NB4 (cell line): ENCODE measurements at regions not wholly inside any gene's neighbourhood (a gene's known extent, or its start where the extent isn't known, plus 50 kb on each side); places are given as distances from the start of the nearest gene placed in this dataset.

Experiments
- CTCF ChIP-seq: IDR thresholded peaks from one replicate; pipeline ENCODE4 v1.5.1; 2012; ENCODE audit warnings: low read depth, low read length
- MAX ChIP-seq: IDR thresholded peaks from 2 replicates; pipeline ENCODE4 v1.6.1; 2011; ENCODE audit warnings: low read depth, low read length
- POLR2A ChIP-seq: IDR thresholded peaks from 2 replicates; pipeline ENCODE4 v1.6.1; 2011; ENCODE audit warnings: mild to moderate bottlenecking; ENCODE audit not compliant: insufficient read length; ENCODE audit errors: extremely low read depth

GRCh38 chr3:139774560-139775302 lies 97.0 kb upstream of the NMNAT3 start:
- TF ChIP-seq CTCF (no peak), POLR2A (no peak), MAX (no peak)
